Prostate gland (tissue), 2 donors: ENCODE measurements at regions not wholly inside any gene's neighbourhood (a gene's known extent, or its start where the extent isn't known, plus 50 kb on each side); places are given as distances from the start of the nearest gene placed in this dataset.

Experiments
- DNase-seq: peaks from one replicate; pipeline ENCODE4 v3.0.0-alpha.2; 2019; ENCODE audit warnings: low spot score
- H3K27ac ChIP-seq, 2 donors: fragments of 200-600 bp; sonication (generic); 2 replicates each; pipeline ENCODE4 v1.5.1; 2017 to 2019
- H3K27me3 ChIP-seq: fragments of 200-600 bp; sonication (generic); replicated peaks from 2 replicates; pipeline ENCODE4 v1.5.1; 2019; ENCODE audit not compliant: insufficient read depth
- H3K36me3 ChIP-seq, 2 donors: fragments of 200-600 bp; sonication (generic); 1 replicate in 1 of 2; 2 replicates in 1 of 2; pipeline versions ENCODE4 v1.5.1 to v1.8.1; 2017 to 2019
- H3K4me1 ChIP-seq: fragments of 200-600 bp; sonication (generic); replicated peaks from 2 replicates; pipeline ENCODE4 v1.5.1; 2019
- H3K4me3 ChIP-seq, 2 donors: fragments of 200-600 bp; sonication (generic); 2 replicates each; pipeline ENCODE4 v1.5.1; 2017 to 2019
- H3K9me3 ChIP-seq: fragments of 200-600 bp; sonication (generic); 2 replicates; pipeline ENCODE4 v1.5.1; 2017
- CTCF ChIP-seq, 4 experiments: fragments of 200-600 bp in 2 of 4; fragments of 450-650 bp in 2 of 4; sonication (generic) in 2 of 4; IDR thresholded peaks; 1 replicate in 3 of 4; 2 replicates in 1 of 4; pipeline ENCODE4 v1.5.1; 2016 to 2019; ENCODE audit warnings: antibody characterized with exemption in 4 of 4, mild to moderate bottlenecking in 2 of 4, moderate library complexity in 2 of 4
- POLR2A ChIP-seq: fragments of 450-650 bp; IDR thresholded peaks from one replicate; pipeline ENCODE4 v1.6.1; 2016; ENCODE audit warnings: antibody characterized with exemption, mild to moderate bottlenecking
- POLR2AphosphoS5 ChIP-seq: sonication (generic); formaldehyde crosslinking; IDR thresholded peaks from one replicate; pipeline ENCODE4 v1.6.1; 2017; ENCODE audit warnings: antibody characterized with exemption
- WGBS: methylation state at CpG from one replicate; pipeline ENCODE4 v1.1.5; 2018; 5-methylcytosine and 5-hydroxymethylcytosine counted together
- intact Hi-C: fragments of 100-400 bp; cut with DNase I; formaldehyde crosslinking; loops from one replicate; pipeline ENCODE4 v1.14.2; 2022

GRCh38 chr4:45030059-45030458, 303.7 kb upstream of the GNPDA2 start:
- no peak overlapping the region for H3K27ac ChIP-seq
- no peaks in the 10 kb centered on the region for H3K36me3 ChIP-seq

GRCh38 chr4:45007508-45007907, 281.2 kb upstream of the GNPDA2 start:
- Histone ChIP-seq H3K4me1 (no peaks in the 10 kb centered on the region), H3K9me3 (no peaks in the 10 kb centered on the region), H3K4me3 (no peak overlapping the region), H3K27me3 (no peaks in the 10 kb centered on the region), H3K27ac (no peak overlapping the region), H3K36me3 (no peaks in the 10 kb centered on the region)
- intact Hi-C loops, result no loop called here
- no peak for DNase-seq
- TF ChIP-seq CTCF (IDR thresholded peaks at IDR 0.05) (no peak), POLR2AphosphoS5 (no peak), POLR2A (no peak)
- WGBS, result 60% methylated on average over 3 of the region's 3 CpGs

More at GRCh38 chr4:45030059-45030458, 303.7 kb upstream of the GNPDA2 start:
- no peak overlapping the region for H3K4me3 ChIP-seq
- no peaks in the 10 kb centered on the region for H3K4me1 ChIP-seq
- intact Hi-C loops, result no loop called here
- no peaks in the 10 kb centered on the region for H3K9me3 ChIP-seq
- TF ChIP-seq CTCF (IDR thresholded peaks at IDR 0.05) (no peak), POLR2A (no peak), POLR2AphosphoS5 (no peak)
- DNase-seq, result no peak
- 88% methylated on average over 1 of the region's 1 CpG for WGBS
- no peaks in the 10 kb centered on the region for H3K27me3 ChIP-seq

GRCh38 chr4:45006078-45006477, 279.7 kb upstream of the GNPDA2 start:
- Histone ChIP-seq H3K9me3 (no peaks in the 10 kb centered on the region), H3K36me3 (no peaks in the 10 kb centered on the region), H3K27ac (no peak overlapping the region), H3K27me3 (no peaks in the 10 kb centered on the region), H3K4me3 (no peak overlapping the region), H3K4me1 (no peaks in the 10 kb centered on the region)
- no peak for DNase-seq
- intact Hi-C loops, result no loop called here
- TF ChIP-seq POLR2A (no peak), POLR2AphosphoS5 (no peak)

GRCh38 chr4:45004847-45005565, 278.6 kb upstream of the GNPDA2 start:
- no peaks in the 10 kb centered on the region for H3K4me1 ChIP-seq
- H3K27me3 ChIP-seq, result no peaks in the 10 kb centered on the region
- no peaks in the 10 kb centered on the region for H3K9me3 ChIP-seq
- no peaks in the 10 kb centered on the region for H3K36me3 ChIP-seq
- intact Hi-C loops, result no loop called here
- WGBS, result 70% methylated on average over 4 of the region's 4 CpGs
- no peak overlapping the region for H3K4me3 ChIP-seq
- TF ChIP-seq CTCF (IDR thresholded peaks at IDR 0.05) (no peak), POLR2A (no peak), POLR2AphosphoS5 (no peak)
- no peak overlapping the region for H3K27ac ChIP-seq
- DNase-seq, result no peak

- Histone ChIP-seq H3K4me1 (no peaks in the 10 kb centered on the region), H3K27me3 (no peaks in the 10 kb centered on the region), H3K27ac (no peak overlapping the region), H3K36me3 (no peaks in the 10 kb centered on the region), H3K9me3 (no peaks in the 10 kb centered on the region), H3K4me3 (no peak overlapping the region)
- WGBS, result 55% methylated on average over 2 of the region's 2 CpGs
- TF ChIP-seq CTCF (IDR thresholded peaks at IDR 0.05), result no peak
- no peak for TF ChIP-seq POLR2A
- no peak for TF ChIP-seq POLR2AphosphoS5
- no peak for DNase-seq
- intact Hi-C loops, result no loop called here
These were observed 278.0 kb upstream of the GNPDA2 start for GRCh38 chr4:45004326-45004725.
